ENCODE measurements at regions not wholly inside any gene's neighbourhood (a gene's known extent, or its start where the extent isn't known, plus 50 kb on each side); places are given as distances from the start of the nearest gene placed in this dataset.

DNA sequence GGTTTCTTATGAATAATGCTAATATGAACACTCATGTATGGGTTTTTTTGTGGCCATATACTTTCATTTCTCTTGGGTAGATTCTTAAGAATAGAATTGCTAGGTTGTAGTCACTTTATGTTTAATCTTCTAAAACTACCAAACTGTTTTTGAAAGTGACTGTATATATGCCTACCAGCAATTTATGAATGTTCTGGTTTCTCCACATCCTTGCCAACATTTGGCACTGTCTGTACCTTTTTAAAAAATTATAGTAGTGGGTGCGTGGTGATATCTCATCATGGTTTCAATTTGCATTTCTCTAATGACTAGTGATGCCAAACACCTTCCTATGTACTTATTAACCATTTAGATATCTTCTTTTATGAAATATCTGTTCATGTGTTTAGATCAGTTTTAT, 110.6 kb upstream of the RIOK3 start:
- TF ChIP-seq SNAI2 (CRISPR knock-in tag; IDR thresholded peaks at IDR 0.05) (no peak), TOX (CRISPR knock-in tag; IDR thresholded peaks at IDR 0.05; ENCODE audit: borderline replicate concordance) (no peak), ZFP30 (CRISPR knock-in tag; IDR thresholded peaks at IDR 0.05) (no peak), RARB (CRISPR knock-in tag; IDR thresholded peaks at IDR 0.05) (no peak), CSRNP3 (CRISPR knock-in tag; IDR thresholded peaks at IDR 0.05) (no peak), ZC3H10 (CRISPR knock-in tag; IDR thresholded peaks at IDR 0.05) (no peak), TCF4 (CRISPR knock-in tag; IDR thresholded peaks at IDR 0.05; ENCODE audit: borderline replicate concordance) (no peak), ISL1 (CRISPR knock-in tag; IDR thresholded peaks at IDR 0.05) (no peak)
- TF ChIP-seq, protein P1, sequence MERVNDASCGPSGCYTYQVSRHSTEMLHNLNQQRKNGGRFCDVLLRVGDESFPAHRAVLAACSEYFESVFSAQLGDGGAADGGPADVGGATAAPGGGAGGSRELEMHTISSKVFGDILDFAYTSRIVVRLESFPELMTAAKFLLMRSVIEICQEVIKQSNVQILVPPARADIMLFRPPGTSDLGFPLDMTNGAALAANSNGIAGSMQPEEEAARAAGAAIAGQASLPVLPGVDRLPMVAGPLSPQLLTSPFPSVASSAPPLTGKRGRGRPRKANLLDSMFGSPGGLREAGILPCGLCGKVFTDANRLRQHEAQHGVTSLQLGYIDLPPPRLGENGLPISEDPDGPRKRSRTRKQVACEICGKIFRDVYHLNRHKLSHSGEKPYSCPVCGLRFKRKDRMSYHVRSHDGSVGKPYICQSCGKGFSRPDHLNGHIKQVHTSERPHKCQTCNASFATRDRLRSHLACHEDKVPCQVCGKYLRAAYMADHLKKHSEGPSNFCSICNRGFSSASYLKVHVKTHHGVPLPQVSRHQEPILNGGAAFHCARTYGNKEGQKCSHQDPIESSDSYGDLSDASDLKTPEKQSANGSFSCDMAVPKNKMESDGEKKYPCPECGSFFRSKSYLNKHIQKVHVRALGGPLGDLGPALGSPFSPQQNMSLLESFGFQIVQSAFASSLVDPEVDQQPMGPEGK (CRISPR knock-in tag; IDR thresholded peaks at IDR 0.05; ENCODE audit: borderline replicate concordance): no peak
